ENCODE measurements at regions not wholly inside any gene's neighbourhood (a gene's known extent, or its start where the extent isn't known, plus 50 kb on each side); places are given as distances from the start of the nearest gene placed in this dataset.

DNA sequence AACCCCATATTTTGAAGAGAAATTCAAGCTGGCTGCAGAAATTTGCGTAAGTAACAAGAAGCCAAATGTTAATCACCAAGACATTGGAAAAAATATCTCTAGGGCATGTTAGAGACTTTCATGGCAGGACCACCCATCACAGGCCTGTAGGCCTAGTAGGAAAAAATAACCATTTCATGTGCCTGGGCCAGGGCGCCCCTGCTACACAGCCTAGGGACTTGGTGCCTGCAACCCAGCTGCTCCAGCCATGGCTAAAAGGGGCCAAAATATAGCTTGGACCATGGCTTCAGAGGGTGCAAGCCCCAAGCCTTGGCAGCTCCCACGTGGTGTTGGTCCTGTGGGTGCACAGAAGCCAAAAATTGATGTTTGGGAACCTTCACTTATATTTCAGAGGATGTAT lies 167.7 kb upstream of the NMUR2 start:
- TF ChIP-seq ZNF70 (CRISPR knock-in tag; IDR thresholded peaks at IDR 0.05), result no peak
- no peak for TF ChIP-seq ZFP3 (CRISPR knock-in tag; IDR thresholded peaks at IDR 0.05)
- no peak for TF ChIP-seq ARNTL (CRISPR knock-in tag; IDR thresholded peaks at IDR 0.05; ENCODE audit: borderline replicate concordance, low read depth)
- TF ChIP-seq, protein P1, sequence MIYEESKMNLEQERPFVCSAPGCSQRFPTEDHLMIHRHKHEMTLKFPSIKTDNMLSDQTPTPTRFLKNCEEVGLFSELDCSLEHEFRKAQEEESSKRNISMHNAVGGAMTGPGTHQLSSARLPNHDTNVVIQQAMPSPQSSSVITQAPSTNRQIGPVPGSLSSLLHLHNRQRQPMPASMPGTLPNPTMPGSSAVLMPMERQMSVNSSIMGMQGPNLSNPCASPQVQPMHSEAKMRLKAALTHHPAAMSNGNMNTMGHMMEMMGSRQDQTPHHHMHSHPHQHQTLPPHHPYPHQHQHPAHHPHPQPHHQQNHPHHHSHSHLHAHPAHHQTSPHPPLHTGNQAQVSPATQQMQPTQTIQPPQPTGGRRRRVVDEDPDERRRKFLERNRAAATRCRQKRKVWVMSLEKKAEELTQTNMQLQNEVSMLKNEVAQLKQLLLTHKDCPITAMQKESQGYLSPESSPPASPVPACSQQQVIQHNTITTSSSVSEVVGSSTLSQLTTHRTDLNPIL (CRISPR knock-in tag; IDR thresholded peaks at IDR 0.05; ENCODE audit: low read depth), result no peak
- TF ChIP-seq, protein P2, sequence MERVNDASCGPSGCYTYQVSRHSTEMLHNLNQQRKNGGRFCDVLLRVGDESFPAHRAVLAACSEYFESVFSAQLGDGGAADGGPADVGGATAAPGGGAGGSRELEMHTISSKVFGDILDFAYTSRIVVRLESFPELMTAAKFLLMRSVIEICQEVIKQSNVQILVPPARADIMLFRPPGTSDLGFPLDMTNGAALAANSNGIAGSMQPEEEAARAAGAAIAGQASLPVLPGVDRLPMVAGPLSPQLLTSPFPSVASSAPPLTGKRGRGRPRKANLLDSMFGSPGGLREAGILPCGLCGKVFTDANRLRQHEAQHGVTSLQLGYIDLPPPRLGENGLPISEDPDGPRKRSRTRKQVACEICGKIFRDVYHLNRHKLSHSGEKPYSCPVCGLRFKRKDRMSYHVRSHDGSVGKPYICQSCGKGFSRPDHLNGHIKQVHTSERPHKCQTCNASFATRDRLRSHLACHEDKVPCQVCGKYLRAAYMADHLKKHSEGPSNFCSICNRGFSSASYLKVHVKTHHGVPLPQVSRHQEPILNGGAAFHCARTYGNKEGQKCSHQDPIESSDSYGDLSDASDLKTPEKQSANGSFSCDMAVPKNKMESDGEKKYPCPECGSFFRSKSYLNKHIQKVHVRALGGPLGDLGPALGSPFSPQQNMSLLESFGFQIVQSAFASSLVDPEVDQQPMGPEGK (CRISPR knock-in tag; IDR thresholded peaks at IDR 0.05; ENCODE audit: borderline replicate concordance), result no peak
- no peak for TF ChIP-seq TOX (CRISPR knock-in tag; IDR thresholded peaks at IDR 0.05; ENCODE audit: borderline replicate concordance)
- no peak for TF ChIP-seq OSR1 (CRISPR knock-in tag; IDR thresholded peaks at IDR 0.05)
- no peak for TF ChIP-seq ZFP30 (CRISPR knock-in tag; IDR thresholded peaks at IDR 0.05)
- TF ChIP-seq, protein P3, sequence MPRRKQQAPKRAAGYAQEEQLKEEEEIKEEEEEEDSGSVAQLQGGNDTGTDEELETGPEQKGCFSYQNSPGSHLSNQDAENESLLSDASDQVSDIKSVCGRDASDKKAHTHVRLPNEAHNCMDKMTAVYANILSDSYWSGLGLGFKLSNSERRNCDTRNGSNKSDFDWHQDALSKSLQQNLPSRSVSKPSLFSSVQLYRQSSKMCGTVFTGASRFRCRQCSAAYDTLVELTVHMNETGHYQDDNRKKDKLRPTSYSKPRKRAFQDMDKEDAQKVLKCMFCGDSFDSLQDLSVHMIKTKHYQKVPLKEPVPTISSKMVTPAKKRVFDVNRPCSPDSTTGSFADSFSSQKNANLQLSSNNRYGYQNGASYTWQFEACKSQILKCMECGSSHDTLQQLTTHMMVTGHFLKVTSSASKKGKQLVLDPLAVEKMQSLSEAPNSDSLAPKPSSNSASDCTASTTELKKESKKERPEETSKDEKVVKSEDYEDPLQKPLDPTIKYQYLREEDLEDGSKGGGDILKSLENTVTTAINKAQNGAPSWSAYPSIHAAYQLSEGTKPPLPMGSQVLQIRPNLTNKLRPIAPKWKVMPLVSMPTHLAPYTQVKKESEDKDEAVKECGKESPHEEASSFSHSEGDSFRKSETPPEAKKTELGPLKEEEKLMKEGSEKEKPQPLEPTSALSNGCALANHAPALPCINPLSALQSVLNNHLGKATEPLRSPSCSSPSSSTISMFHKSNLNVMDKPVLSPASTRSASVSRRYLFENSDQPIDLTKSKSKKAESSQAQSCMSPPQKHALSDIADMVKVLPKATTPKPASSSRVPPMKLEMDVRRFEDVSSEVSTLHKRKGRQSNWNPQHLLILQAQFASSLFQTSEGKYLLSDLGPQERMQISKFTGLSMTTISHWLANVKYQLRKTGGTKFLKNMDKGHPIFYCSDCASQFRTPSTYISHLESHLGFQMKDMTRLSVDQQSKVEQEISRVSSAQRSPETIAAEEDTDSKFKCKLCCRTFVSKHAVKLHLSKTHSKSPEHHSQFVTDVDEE (CRISPR knock-in tag; IDR thresholded peaks at IDR 0.05), result no peak
- no peak for TF ChIP-seq ISL1 (CRISPR knock-in tag; IDR thresholded peaks at IDR 0.05)
- TF ChIP-seq SNAI2 (CRISPR knock-in tag; IDR thresholded peaks at IDR 0.05), result no peak
